H9 (cell line): ENCODE measurements at regions not wholly inside any gene's neighbourhood (a gene's known extent, or its start where the extent isn't known, plus 50 kb on each side); places are given as distances from the start of the nearest gene placed in this dataset.

Experiments
- DNase-seq: peaks from one replicate; pipeline ENCODE4 v3.0.0-alpha.2; 2017
- H2AFZ ChIP-seq: one replicate; pipeline ENCODE4 v1.6.1; 2013; ENCODE audit warnings: mild to moderate bottlenecking, low read length, control low read depth, moderate library complexity
- H2AK5ac ChIP-seq: 2 replicates; pipeline ENCODE4 v1.6.1; 2013; ENCODE audit warnings: low read length, control low read depth, mixed read lengths; ENCODE audit not compliant: insufficient read length
- H2BK120ac ChIP-seq: one replicate; pipeline ENCODE4 v1.6.1; 2013; ENCODE audit warnings: low read depth, mild to moderate bottlenecking, low read length, control low read depth, inconsistent platforms; ENCODE audit not compliant: poor library complexity, severe bottlenecking
- H2BK12ac ChIP-seq: 2 replicates; pipeline ENCODE4 v1.6.1; 2013; ENCODE audit warnings: low read length, control low read depth, mixed read lengths, low read depth; ENCODE audit not compliant: insufficient read length
- H2BK15ac ChIP-seq: 2 replicates; pipeline ENCODE4 v1.6.1; 2013; ENCODE audit warnings: low read depth, low read length, control low read depth
- H2BK20ac ChIP-seq: one replicate; pipeline ENCODE4 v1.6.1; 2013; ENCODE audit warnings: low read depth, mild to moderate bottlenecking, low read length, control low read depth, inconsistent platforms; ENCODE audit not compliant: poor library complexity, severe bottlenecking
- H2BK5ac ChIP-seq: 2 replicates; pipeline ENCODE4 v1.6.1; 2013; ENCODE audit warnings: low read length, control low read depth, mixed read lengths; ENCODE audit not compliant: insufficient read length
- H3K14ac ChIP-seq: 2 replicates; pipeline ENCODE4 v1.6.1; 2013; ENCODE audit warnings: low read length, control low read depth; ENCODE audit not compliant: insufficient read depth
- H3K18ac ChIP-seq: 2 replicates; pipeline ENCODE4 v1.6.1; 2013; ENCODE audit warnings: low read depth, mild to moderate bottlenecking, mixed read lengths, low read length, control low read depth; ENCODE audit not compliant: insufficient read length
- H3K23ac ChIP-seq: 2 replicates; pipeline ENCODE4 v1.6.1; 2013; ENCODE audit warnings: low read length, control low read depth, mixed read lengths, low read depth; ENCODE audit not compliant: insufficient read length
- H3K23me2 ChIP-seq: 2 replicates; pipeline ENCODE4 v1.6.1; 2013; ENCODE audit warnings: low read depth, mild to moderate bottlenecking, mixed read lengths, low read length, control low read depth; ENCODE audit not compliant: insufficient read length, poor library complexity, severe bottlenecking
- H3K27ac ChIP-seq: 2 replicates; pipeline ENCODE4 v1.5.1; 2013; ENCODE audit warnings: low read length, control low read depth, mixed read lengths, low read depth; ENCODE audit not compliant: insufficient read length
- H3K27me3 ChIP-seq: 2 replicates; pipeline ENCODE4 v1.6.1; 2013; ENCODE audit warnings: low read length, control low read depth, inconsistent platforms; ENCODE audit not compliant: insufficient read depth
- H3K4ac ChIP-seq: 2 replicates; pipeline ENCODE4 v1.6.1; 2013; ENCODE audit warnings: low read depth, mild to moderate bottlenecking, control low read depth, inconsistent platforms, low read length, moderate library complexity
- H3K4me1 ChIP-seq: 2 replicates; pipeline ENCODE4 v1.6.1; 2013; ENCODE audit warnings: low read length, control low read depth, inconsistent platforms; ENCODE audit not compliant: insufficient read depth
- H3K4me2 ChIP-seq: 2 replicates; pipeline ENCODE4 v1.6.1; 2013; ENCODE audit warnings: low read length, control low read depth, mixed read lengths; ENCODE audit not compliant: insufficient read length, insufficient read depth
- H3K56ac ChIP-seq: 2 replicates; pipeline ENCODE4 v1.6.1; 2013; ENCODE audit warnings: low read depth, mild to moderate bottlenecking, mixed read lengths, low read length, control low read depth; ENCODE audit not compliant: insufficient read length
- H3K79me1 ChIP-seq: 2 replicates; pipeline ENCODE4 v1.6.1; 2013; ENCODE audit warnings: low read depth, mild to moderate bottlenecking, moderate library complexity, low read length, control low read depth, inconsistent platforms; ENCODE audit not compliant: insufficient read depth, poor library complexity, severe bottlenecking
- H3K79me2 ChIP-seq: 2 replicates; pipeline ENCODE4 v1.6.1; 2013; ENCODE audit warnings: low read length, control low read depth, inconsistent platforms; ENCODE audit not compliant: insufficient read depth
- H3K9ac ChIP-seq: 2 replicates; pipeline ENCODE4 v1.6.1; 2013; ENCODE audit warnings: low read length, control low read depth, mixed read lengths; ENCODE audit not compliant: insufficient read length; ENCODE audit errors: extremely low read depth
- H3K9me3 ChIP-seq: one replicate; pipeline ENCODE4 v1.6.1; 2013; ENCODE audit warnings: low read depth, low read length, inconsistent platforms; ENCODE audit not compliant: control insufficient read depth
- H3T11ph ChIP-seq: one replicate; pipeline ENCODE4 v1.6.1; 2013; ENCODE audit warnings: mild to moderate bottlenecking, low read length, control low read depth, inconsistent platforms
- H4K20me1 ChIP-seq: one replicate; pipeline ENCODE4 v1.6.1; 2013; ENCODE audit not compliant: control insufficient read depth, insufficient read length, insufficient read depth
- H4K5ac ChIP-seq: 2 replicates; pipeline ENCODE4 v1.6.1; 2013; ENCODE audit warnings: low read depth, mild to moderate bottlenecking, mixed read lengths, low read length, control low read depth; ENCODE audit not compliant: insufficient read length
- H4K8ac ChIP-seq: replicated peaks from 2 replicates; pipeline ENCODE4 v1.6.1; 2013; ENCODE audit warnings: low read length, control low read depth, mixed read lengths, low read depth; ENCODE audit not compliant: insufficient read length
- H4K91ac ChIP-seq: 2 replicates; pipeline ENCODE4 v1.6.1; 2013; ENCODE audit warnings: low read depth, mild to moderate bottlenecking, moderate library complexity, mixed read lengths, low read length, control low read depth; ENCODE audit not compliant: insufficient read length
- H3K27ac Mint-ChIP-seq, 3 experiments: 2 replicates in 2 of 3; 3 replicates in 1 of 3; pipeline ENCODE4 v1.8.0; 2020 to 2021; ENCODE audit warnings: mixed read lengths in 3 of 3, mild to moderate bottlenecking in 1 of 3, moderate library complexity in 1 of 3
- H3K27me3 Mint-ChIP-seq: 2 replicates; pipeline ENCODE4 v1.8.0; 2021; ENCODE audit warnings: low read depth, mild to moderate bottlenecking, moderate library complexity, mixed read lengths
- H3K36me3 Mint-ChIP-seq, 3 experiments: 2 replicates in 2 of 3; 3 replicates in 1 of 3; pipeline ENCODE4 v1.8.0; 2020 to 2021; ENCODE audit warnings: low read depth in 3 of 3, mixed read lengths in 3 of 3; ENCODE audit not compliant: insufficient read depth in 1 of 3
- H3K4me1 Mint-ChIP-seq, 2 experiments: 2 replicates each; pipeline ENCODE4 v1.8.0; 2020; ENCODE audit warnings: mixed read lengths in 2 of 2
- H3K4me3 Mint-ChIP-seq, 2 experiments: 2 replicates in 1 of 2; 3 replicates in 1 of 2; pipeline ENCODE4 v1.8.0; 2020 to 2021; ENCODE audit warnings: mild to moderate bottlenecking in 2 of 2, mixed read lengths in 2 of 2, moderate library complexity in 1 of 2
- H3K9me3 Mint-ChIP-seq, 2 experiments: 2 replicates in 1 of 2; 3 replicates in 1 of 2; pipeline ENCODE4 v1.8.0; 2020; ENCODE audit warnings: mild to moderate bottlenecking in 2 of 2, mixed read lengths in 2 of 2, moderate library complexity in 1 of 2
- CTCF ChIP-seq: fragments of 200-600 bp; sonication (generic); conservative IDR thresholded peaks from 3 replicates; pipeline ENCODE4 v1.8.0; 2021; ENCODE audit warnings: antibody characterized with exemption, mild to moderate bottlenecking
- WGBS: extraction: QIAGEN DNeasy Blood & Tissue Kit; methylation state at CpG from one replicate; pipeline ENCODE4 v1.1.7; 2013; ENCODE audit warnings: missing lambda C conversion rate, low lambda C conversion rate, mixed read lengths; ENCODE audit not compliant: insufficient read length; ENCODE audit errors: extremely low coverage; 5-methylcytosine and 5-hydroxymethylcytosine counted together

- Histone ChIP-seq H3K18ac (no peak overlapping the region), H3K79me2 (no peaks in the 10 kb centered on the region), H3T11ph (no peak overlapping the region), H3K4ac (no peak overlapping the region), H2BK15ac (no peak overlapping the region), H3K27ac (no peak overlapping the region), H4K5ac (no peak overlapping the region), H2BK12ac (no peak overlapping the region), H2AK5ac (no peak overlapping the region), H3K23me2 (no peaks in the 10 kb centered on the region), H2BK5ac (no peak overlapping the region), H2AFZ (no peak overlapping the region), H4K8ac (no peak overlapping the region), H3K79me1 (no peaks in the 10 kb centered on the region), H3K23ac (no peak overlapping the region), H3K56ac (no peak overlapping the region), H2BK20ac (no peak overlapping the region), H3K9ac (no peak overlapping the region), H3K4me1 (no peaks in the 10 kb centered on the region), H3K14ac (no peak overlapping the region), H2BK120ac (no peak overlapping the region), H4K20me1 (no peaks in the 10 kb centered on the region), H3K9me3 (no peaks in the 10 kb centered on the region), H3K4me2 (no peak overlapping the region), H4K91ac (no peak overlapping the region), H3K27me3 (no peaks in the 10 kb centered on the region)
- WGBS = no CpG with 5 or more reads among the region's 2 CpGs
- no peak for DNase-seq
- H3K4me1 Mint-ChIP-seq = peaks cover 0 to 3% of the 10 kb centered on the region in 2 experiments; a peak in 2 of 4 replicates
- TF ChIP-seq CTCF = no peak
- H3K9me3 Mint-ChIP-seq = peaks cover 7 to 8% of the 10 kb centered on the region in 2 experiments; a peak in 4 of 5 replicates
- H3K36me3 Mint-ChIP-seq = peaks cover 0 to 8% (median 7%) of the 10 kb centered on the region in 3 experiments; a peak in 3 of 7 replicates
- H3K27ac Mint-ChIP-seq = peak overlapping the region in 1 of 3 experiments; percentile 57; a peak in 1 of 7 replicates
- H3K27me3 Mint-ChIP-seq = no peaks in the 10 kb centered on the region
- no peak overlapping the region for H3K4me3 Mint-ChIP-seq
Measured at GRCh38 chr13:105266615-105267014, 1268.8 kb downstream of the EFNB2 start.
